Esophagus (tissue), 2 donors: ENCODE measurements at regions not wholly inside any gene's neighbourhood (a gene's known extent, or its start where the extent isn't known, plus 50 kb on each side); places are given as distances from the start of the nearest gene placed in this dataset.
"Not testable (repeated sequence)": the region's sequence is repeated elsewhere in the genome, so short reads cannot be mapped to it uniquely, and the experiment has no call there.

Experiments used
- H3K27ac ChIP-seq, 2 donors: one replicate each; pipeline ENCODE4 v1.5.1; 2013; ENCODE audit warnings: low read depth in 2 of 2, mild to moderate bottlenecking in 2 of 2, inconsistent platforms in 1 of 2, low read length in 1 of 2, moderate library complexity in 1 of 2
- H3K27me3 ChIP-seq, 2 donors: one replicate each; pipeline ENCODE4 v1.6.1; 2013; ENCODE audit warnings: low read length in 2 of 2, control low read depth in 1 of 2, mild to moderate bottlenecking in 1 of 2; ENCODE audit not compliant: insufficient read depth in 2 of 2, control insufficient read depth in 1 of 2
- H3K36me3 ChIP-seq, 2 donors: one replicate each; pipeline ENCODE4 v1.6.1; 2013; ENCODE audit warnings: low read length in 1 of 2; ENCODE audit not compliant: control insufficient read depth in 2 of 2, insufficient read depth in 2 of 2
- H3K4me1 ChIP-seq, 2 donors: one replicate each; pipeline ENCODE4 v1.6.1; 2013; ENCODE audit warnings: low read length in 1 of 2; ENCODE audit not compliant: control insufficient read depth in 2 of 2, insufficient read depth in 2 of 2
- H3K4me3 ChIP-seq, 2 donors: one replicate each; pipeline ENCODE4 v1.5.1; 2013; ENCODE audit warnings: low read length in 2 of 2, mild to moderate bottlenecking in 2 of 2, low read depth in 1 of 2, moderate library complexity in 1 of 2
- H3K9me3 ChIP-seq, 2 donors: one replicate each; pipeline ENCODE4 v1.6.1; 2013; ENCODE audit warnings: mild to moderate bottlenecking in 2 of 2, low read depth in 1 of 2, low read length in 1 of 2, moderate library complexity in 1 of 2; ENCODE audit not compliant: control insufficient read depth in 2 of 2, insufficient read depth in 1 of 2
- WGBS, 2 donors: extraction: QIAGEN DNeasy Blood & Tissue Kit; methylation state at CpG; one replicate each; pipeline ENCODE4 v1.1.7; 2013; 5-methylcytosine and 5-hydroxymethylcytosine counted together
- donor health status: healthy with polysubstance abuse.
- donor health status: Bipolar disorder and iron deficiency.

GRCh38 chr3:162971715-162972114 is 1475.1 kb downstream of the OTOL1 start:
- no peaks in the 10 kb centered on the region for H3K27me3 ChIP-seq

DNA sequence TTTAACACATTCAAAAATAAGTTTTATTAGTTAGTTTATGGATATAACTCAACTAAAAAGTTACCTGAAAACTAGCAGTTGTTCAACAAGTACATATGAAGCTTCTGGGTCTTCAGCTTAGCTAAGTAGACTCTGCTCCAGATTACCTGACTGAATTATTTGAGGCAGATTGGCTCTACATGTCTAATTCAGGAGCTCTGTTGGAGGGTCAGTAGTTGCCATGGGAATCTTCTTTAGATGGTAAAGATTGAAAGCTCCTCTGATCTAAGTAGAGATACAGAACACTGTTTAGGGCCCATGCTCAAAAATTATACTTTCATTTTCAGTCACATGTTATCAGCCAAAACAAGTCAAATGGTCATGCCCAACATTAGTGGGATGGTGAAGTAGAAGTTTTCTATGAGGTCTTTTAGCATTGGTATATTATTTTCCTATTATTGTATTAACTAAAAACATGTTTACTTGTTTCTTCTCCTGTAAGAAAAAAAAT is 1476.9 kb downstream of the OTOL1 start:
- H3K36me3 ChIP-seq, result no peaks in the 10 kb centered on the region
- no peaks in the 10 kb centered on the region for H3K9me3 ChIP-seq
- no peak overlapping the region for H3K27ac ChIP-seq
- H3K27me3 ChIP-seq, result no peaks in the 10 kb centered on the region
- H3K4me1 ChIP-seq, result no peaks in the 10 kb centered on the region
- H3K4me3 ChIP-seq, result no peak overlapping the region

More at GRCh38 chr3:162971715-162972114, 1475.1 kb downstream of the OTOL1 start:
- Histone ChIP-seq H3K27ac (no peak overlapping the region), H3K4me1 (no peaks in the 10 kb centered on the region), H3K36me3 (no peaks in the 10 kb centered on the region), H3K4me3 (no peak overlapping the region), H3K9me3 (no peaks in the 10 kb centered on the region)
- 86% methylated on average over 2 of the region's 2 CpGs for WGBS, 2 donors

DNA sequence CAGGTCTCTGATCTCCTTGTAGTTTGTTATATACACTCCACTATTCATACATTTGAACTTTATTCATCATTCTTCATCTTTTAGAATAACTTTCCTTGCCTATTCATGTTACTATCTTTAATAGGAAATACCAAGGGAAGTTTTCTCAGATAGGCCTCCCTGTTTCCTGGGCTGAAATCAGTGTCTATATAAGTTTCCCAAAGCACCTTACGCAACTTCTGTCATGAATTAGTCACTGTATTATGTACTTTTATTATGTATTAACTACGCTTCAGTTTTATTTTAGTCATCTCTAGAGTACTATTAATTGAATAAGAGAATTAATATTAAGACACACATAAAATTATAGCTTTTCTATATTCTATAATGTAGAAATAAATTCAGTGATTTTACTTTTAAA is 1481.5 kb downstream of the OTOL1 start:
- Histone ChIP-seq H3K9me3 (no peaks in the 10 kb centered on the region), H3K27me3 (no peaks in the 10 kb centered on the region), H3K4me1 (no peaks in the 10 kb centered on the region), H3K36me3 (no peaks in the 10 kb centered on the region), H3K4me3 (no peak overlapping the region), H3K27ac (no peak overlapping the region)
- 81 to 90% methylated on average over 2 of the region's 2 CpGs for WGBS, 2 donors

DNA sequence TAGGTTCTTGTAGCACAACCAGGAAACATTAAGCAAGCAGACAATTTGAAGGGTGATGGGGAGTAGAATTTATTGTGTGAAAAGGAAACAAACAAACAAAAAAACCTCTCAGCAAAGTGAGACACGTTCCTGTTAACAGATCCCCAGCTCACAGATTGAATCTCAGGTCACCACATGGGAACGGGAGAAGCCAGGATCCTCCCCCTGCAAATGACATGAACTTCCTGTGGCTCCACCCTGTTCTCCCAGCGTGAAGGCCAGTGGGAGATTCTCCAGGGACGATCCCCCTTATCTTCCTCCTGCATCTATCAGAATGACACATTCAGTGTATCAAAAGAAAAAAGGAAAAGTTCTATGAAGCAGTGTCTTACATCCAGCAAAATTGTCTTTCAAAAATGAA is 1488.1 kb downstream of the OTOL1 start:
- no peaks in the 10 kb centered on the region for H3K27me3 ChIP-seq
- H3K27ac ChIP-seq, result no peak overlapping the region
- 19 to 28% methylated on average over 4 of the region's 4 CpGs for WGBS, 2 donors
- H3K36me3 ChIP-seq, result no peaks in the 10 kb centered on the region
- no peaks in the 10 kb centered on the region for H3K4me1 ChIP-seq
- H3K9me3 ChIP-seq, result no peaks in the 10 kb centered on the region
- no peak overlapping the region for H3K4me3 ChIP-seq

DNA sequence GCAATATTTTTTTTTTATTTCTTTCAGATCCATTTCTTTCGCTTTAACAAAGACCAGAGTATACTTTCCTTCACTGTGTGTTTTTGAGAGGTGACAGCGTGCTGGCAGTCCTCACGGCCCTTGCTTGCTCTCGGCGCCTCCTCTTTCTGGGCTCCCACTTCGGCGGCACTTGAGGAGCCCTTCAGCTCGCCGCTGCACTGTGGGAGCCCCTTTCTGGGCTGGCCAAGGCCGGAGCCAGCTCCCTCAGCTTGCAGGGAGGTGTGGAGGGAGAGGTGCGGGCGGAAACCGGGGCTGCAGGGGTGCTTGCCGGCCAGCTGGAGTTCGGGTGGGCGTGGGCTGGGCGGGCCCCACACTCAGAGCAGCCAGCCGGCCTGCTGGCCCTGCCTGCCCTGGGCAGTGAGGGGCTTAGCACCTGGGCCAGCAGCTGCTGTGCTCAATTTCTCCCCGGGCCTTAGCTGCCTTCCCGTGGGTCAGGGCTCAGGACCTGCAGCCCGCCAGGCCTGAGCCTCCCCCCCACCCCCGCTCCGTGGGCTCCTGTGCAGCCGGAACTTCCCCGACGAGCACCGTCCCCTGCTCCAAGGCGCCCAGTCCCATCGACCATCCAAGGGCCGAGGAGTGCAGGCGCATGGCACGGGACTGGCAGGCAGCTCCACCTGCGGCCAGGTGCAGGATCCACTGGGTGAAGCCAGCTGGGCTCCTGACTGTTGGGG is 1490.6 kb downstream of the OTOL1 start:
- H3K9me3 ChIP-seq, H3K36me3 ChIP-seq, H3K4me1 ChIP-seq, H3K27me3 ChIP-seq, H3K27ac ChIP-seq, H3K4me3 ChIP-seq: not testable (repeated sequence)
- 81 to 87% methylated on average over 24 to 33 of the region's 33 CpGs for WGBS, 2 donors

- H3K9me3 ChIP-seq, result no peaks in the 10 kb centered on the region
- no peaks in the 10 kb centered on the region for H3K4me1 ChIP-seq
- WGBS, 2 donors, result 65 to 84% methylated on average over 2 of the region's 2 CpGs
- no peak overlapping the region for H3K4me3 ChIP-seq
- H3K36me3 ChIP-seq, result no peaks in the 10 kb centered on the region
- no peak overlapping the region for H3K27ac ChIP-seq
- H3K27me3 ChIP-seq, result no peaks in the 10 kb centered on the region
Observed at GRCh38 chr3:162992741-162993140, 1496.1 kb downstream of the OTOL1 start.

- 0 to 10% methylated on average over 1 of the region's 1 CpG for WGBS, 2 donors
- H3K36me3 ChIP-seq, result no peaks in the 10 kb centered on the region
Observed at GRCh38 chr3:162994165-162994564, 1497.6 kb downstream of the OTOL1 start.

GRCh38 chr3:162996368-162996767 is 1499.8 kb downstream of the OTOL1 start:
- Histone ChIP-seq H3K4me1 (no peaks in the 10 kb centered on the region), H3K9me3 (no peaks in the 10 kb centered on the region), H3K36me3 (no peaks in the 10 kb centered on the region), H3K27me3 (no peaks in the 10 kb centered on the region), H3K27ac (no peak overlapping the region), H3K4me3 (no peak overlapping the region)

More at GRCh38 chr3:162994165-162994564, 1497.6 kb downstream of the OTOL1 start:
- no peaks in the 10 kb centered on the region for H3K27me3 ChIP-seq
- H3K27ac ChIP-seq, result no peak overlapping the region
- H3K9me3 ChIP-seq, result no peaks in the 10 kb centered on the region
- H3K4me1 ChIP-seq, result no peaks in the 10 kb centered on the region
- no peak overlapping the region for H3K4me3 ChIP-seq

DNA sequence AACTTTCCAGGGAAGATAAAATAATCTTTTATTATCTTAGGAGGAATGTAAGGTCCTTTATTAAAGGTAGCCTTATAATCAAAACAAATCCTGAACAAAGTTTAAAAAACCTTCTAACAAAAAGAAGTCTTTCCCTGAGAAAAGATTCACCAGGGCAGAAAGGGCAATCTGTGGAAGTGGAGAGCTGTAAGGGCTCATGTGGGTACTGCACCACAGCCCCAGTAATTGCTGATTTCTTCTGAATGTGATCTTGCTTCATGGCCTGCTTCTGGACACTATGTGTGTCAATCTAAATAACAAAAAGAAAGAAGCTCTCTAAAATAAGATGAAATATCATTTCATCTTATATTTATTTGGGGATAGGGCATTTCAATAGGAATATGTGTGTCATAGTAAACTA is 1501.6 kb downstream of the OTOL1 start:
- no peaks in the 10 kb centered on the region for H3K9me3 ChIP-seq
- H3K36me3 ChIP-seq, result no peaks in the 10 kb centered on the region
- H3K4me3 ChIP-seq, result no peak overlapping the region
- no peaks in the 10 kb centered on the region for H3K27me3 ChIP-seq
- no peak overlapping the region for H3K27ac ChIP-seq
- H3K4me1 ChIP-seq, result no peaks in the 10 kb centered on the region

DNA sequence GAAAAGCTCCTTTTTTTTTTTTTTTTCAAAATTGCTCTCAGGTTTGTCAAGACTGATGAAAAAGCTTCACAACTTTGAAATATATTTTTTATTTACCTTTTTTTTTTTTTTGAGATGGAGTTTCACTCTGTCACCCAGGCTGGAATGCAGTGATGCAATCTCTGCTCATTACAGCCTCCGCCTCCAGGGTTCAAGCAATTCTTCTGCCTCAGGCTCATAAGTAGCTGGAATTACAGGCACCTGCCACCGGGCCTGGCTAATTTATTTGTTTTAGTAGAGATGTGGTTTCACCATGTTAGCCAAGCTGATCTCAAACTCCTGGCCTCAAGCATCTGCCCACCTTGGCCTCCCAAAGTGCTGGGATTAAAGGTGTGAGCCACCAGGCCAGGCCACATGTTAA is 1515.0 kb downstream of the OTOL1 start:
- Histone ChIP-seq H3K4me1 (no peaks in the 10 kb centered on the region), H3K9me3 (no peaks in the 10 kb centered on the region), H3K36me3 (no peaks in the 10 kb centered on the region), H3K27ac (no peak overlapping the region), H3K27me3 (no peaks in the 10 kb centered on the region), H3K4me3 (no peak overlapping the region)
- WGBS, 2 donors, result 67 to 86% methylated on average over 2 of the region's 2 CpGs
